SK-N-SH (cell line): ENCODE measurements at regions not wholly inside any gene's neighbourhood (a gene's known extent, or its start where the extent isn't known, plus 50 kb on each side); places are given as distances from the start of the nearest gene placed in this dataset.

Source experiments
- CTCF ChIA-PET: fragments of 300-600, 350-600 bp; formaldehyde crosslinking; extraction: SDS; loops from one replicate; lab custom pipeline; 2021; lab: Yijun Ruan, JAX
- POLR2A ChIA-PET: fragments of 350-600 bp; sonication (Branson Sonifier 250); formaldehyde crosslinking; extraction: SDS; loops from one replicate; lab custom pipeline; 2020; ENCODE audit warnings: antibody characterized with exemption, inconsistent platforms; lab: Yijun Ruan, JAX
- DNase-seq: peaks from one replicate; pipeline ENCODE4 v3.0.0; 2012
- H2AFZ ChIP-seq: fragments of 200-600 bp; sonication (generic); 2 replicates; pipeline ENCODE4 v1.8.1; 2016; ENCODE audit warnings: antibody characterized with exemption, mild to moderate bottlenecking, low read depth
- H3F3A ChIP-seq: fragments of 200-600 bp; sonication (generic); replicated peaks from 2 replicates; pipeline ENCODE3; 2016; ENCODE audit warnings: antibody characterized with exemption, mild to moderate bottlenecking; ENCODE audit not compliant: insufficient read depth
- H3K27ac ChIP-seq, 2 experiments: fragments of 200-500 bp in 1 of 2; fragments of 200-600 bp in 1 of 2; sonication (Bioruptor generic) in 1 of 2; sonication (generic), shearing (Covaris generic) in 1 of 2; 2 replicates each; pipeline versions ENCODE4 v1.5.1 to v1.6.1; 2014 to 2016; ENCODE audit warnings: low read depth in 2 of 2, inconsistent platforms in 1 of 2, low read length in 1 of 2, mild to moderate bottlenecking in 1 of 2, mixed read lengths in 1 of 2
- H3K27me3 ChIP-seq: fragments of 200-600 bp; sonication (generic), shearing (Covaris generic); 2 replicates; pipeline ENCODE4 v1.6.1; 2016; ENCODE audit warnings: mixed run types; ENCODE audit not compliant: insufficient read depth
- H3K36me3 ChIP-seq, 2 experiments: fragments of 200-500 bp in 1 of 2; fragments of 200-600 bp in 1 of 2; sonication (Bioruptor generic) in 1 of 2; sonication (generic) in 1 of 2; replicated peaks in 1 of 2; 2 replicates each; pipeline versions ENCODE3 to v1.5.1; 2014 to 2016; ENCODE audit warnings: low read length in 1 of 2, mild to moderate bottlenecking in 1 of 2; ENCODE audit not compliant: insufficient read depth in 2 of 2, control insufficient read depth in 1 of 2
- H3K4me1 ChIP-seq, 2 experiments: fragments of 200-500 bp in 1 of 2; fragments of 200-600 bp in 1 of 2; sonication (Bioruptor generic) in 1 of 2; sonication (generic), shearing (Covaris generic) in 1 of 2; 2 replicates each; pipeline versions ENCODE4 v1.5.1 to v1.6.1; 2014 to 2016; ENCODE audit warnings: low read depth in 1 of 2, low read length in 1 of 2, mixed run types in 1 of 2; ENCODE audit not compliant: insufficient read depth in 2 of 2, control insufficient read depth in 1 of 2
- H3K4me2 ChIP-seq: fragments of 200-600 bp; sonication (generic), shearing (Covaris generic); 2 replicates; pipeline ENCODE4 v1.6.1; 2017; ENCODE audit warnings: mixed run types
- H3K4me3 ChIP-seq, 2 experiments: fragments of 200-500 bp in 1 of 2; fragments of 200-600 bp in 1 of 2; sonication (Bioruptor generic) in 1 of 2; sonication (generic), shearing (Covaris generic) in 1 of 2; 2 replicates each; pipeline versions ENCODE4 v1.5.1 to v1.8.1; 2014 to 2016; ENCODE audit warnings: low read depth in 2 of 2, inconsistent platforms in 1 of 2, low read length in 1 of 2, mild to moderate bottlenecking in 1 of 2, mixed read lengths in 1 of 2, moderate library complexity in 1 of 2
- H3K79me2 ChIP-seq: fragments of 200-600 bp; sonication (generic); 2 replicates; pipeline ENCODE4 v1.8.1; 2017; ENCODE audit warnings: mild to moderate bottlenecking; ENCODE audit not compliant: insufficient read depth
- H3K9ac ChIP-seq: fragments of 200-600 bp; sonication (generic); 2 replicates; pipeline ENCODE4 v1.6.1; 2017; ENCODE audit warnings: mixed run types
- H3K9me2 ChIP-seq: fragments of 200-600 bp; sonication (generic); 2 replicates; pipeline ENCODE4 v1.6.1; 2017; ENCODE audit warnings: mixed run types
- H3K9me3 ChIP-seq: fragments of 200-600 bp; sonication (generic); 2 replicates; pipeline ENCODE4 v1.6.1; 2017; ENCODE audit warnings: mixed run types, mild to moderate bottlenecking, moderate library complexity
- H4K20me1 ChIP-seq: fragments of 200-600 bp; sonication (generic); 2 replicates; pipeline ENCODE4 v1.6.1; 2017; ENCODE audit warnings: mild to moderate bottlenecking, mixed run types; ENCODE audit not compliant: insufficient read depth
- CHD2 ChIP-seq: fragments of 150-350 bp; IDR thresholded peaks from 2 replicates; pipeline ENCODE4 v1.6.1; 2018; ENCODE audit warnings: low read length; ENCODE audit not compliant: partially characterized antibody
- EP300 ChIP-seq, 2 experiments: IDR thresholded peaks; 2 replicates each; pipeline versions ENCODE4 v1.4.0 to v1.6.1; 2012; ENCODE audit warnings: borderline replicate concordance in 1 of 2, low read depth in 1 of 2, low read length in 1 of 2
- EZH2phosphoT487 ChIP-seq: fragments of 200-600 bp; sonication (generic); IDR thresholded peaks from 2 replicates; pipeline ENCODE4 v1.6.1; 2017; ENCODE audit warnings: low read depth, mixed run types, mild to moderate bottlenecking, antibody characterized with exemption, moderate library complexity, borderline replicate concordance
- FOSL2 ChIP-seq: IDR thresholded peaks from 2 replicates; pipeline ENCODE4 v1.4.0; 2012; ENCODE audit warnings: low read depth, mild to moderate bottlenecking, moderate library complexity, borderline replicate concordance
- GABPA ChIP-seq: IDR thresholded peaks from 2 replicates; pipeline ENCODE4 v1.4.0; 2012; ENCODE audit warnings: low read depth, mild to moderate bottlenecking
- MEF2A ChIP-seq: IDR thresholded peaks from 2 replicates; pipeline ENCODE4 v1.4.0; 2012; ENCODE audit warnings: low read depth, borderline replicate concordance
- MXI1 ChIP-seq: IDR thresholded peaks from 2 replicates; pipeline ENCODE4 v1.6.1; 2012; ENCODE audit warnings: mild to moderate bottlenecking, low read depth, low read length, improper control_type of control experiment
- POLR2AphosphoS5 ChIP-seq: IDR thresholded peaks from 2 replicates; pipeline ENCODE4 v1.6.1; 2012; ENCODE audit warnings: low read depth, low read length
- SIN3A ChIP-seq: IDR thresholded peaks from 2 replicates; pipeline ENCODE4 v1.6.1; 2012; ENCODE audit warnings: low read depth, mild to moderate bottlenecking, low read length, moderate library complexity, borderline replicate concordance
- WGBS: methylation state at CpG from one replicate; pipeline ENCODE4 v1.1.6; 2017; ENCODE audit warnings: low lambda C conversion rate; 5-methylcytosine and 5-hydroxymethylcytosine counted together
- TF ChIP-seq, protein P1 (sequence below): IDR thresholded peaks from 2 replicates; pipeline ENCODE4; 2012
- TF ChIP-seq, protein P2 (sequence below): fragments of 150-350 bp; IDR thresholded peaks from 2 replicates; pipeline ENCODE4 v1.6.1; 2017; ENCODE audit warnings: antibody characterized with exemption, low read length, low read depth, borderline replicate concordance
- TF ChIP-seq, protein P3 (sequence below): IDR thresholded peaks from 2 replicates; pipeline ENCODE4 v1.6.1; 2012; ENCODE audit warnings: mild to moderate bottlenecking, low read depth, low read length, moderate library complexity

DNA sequence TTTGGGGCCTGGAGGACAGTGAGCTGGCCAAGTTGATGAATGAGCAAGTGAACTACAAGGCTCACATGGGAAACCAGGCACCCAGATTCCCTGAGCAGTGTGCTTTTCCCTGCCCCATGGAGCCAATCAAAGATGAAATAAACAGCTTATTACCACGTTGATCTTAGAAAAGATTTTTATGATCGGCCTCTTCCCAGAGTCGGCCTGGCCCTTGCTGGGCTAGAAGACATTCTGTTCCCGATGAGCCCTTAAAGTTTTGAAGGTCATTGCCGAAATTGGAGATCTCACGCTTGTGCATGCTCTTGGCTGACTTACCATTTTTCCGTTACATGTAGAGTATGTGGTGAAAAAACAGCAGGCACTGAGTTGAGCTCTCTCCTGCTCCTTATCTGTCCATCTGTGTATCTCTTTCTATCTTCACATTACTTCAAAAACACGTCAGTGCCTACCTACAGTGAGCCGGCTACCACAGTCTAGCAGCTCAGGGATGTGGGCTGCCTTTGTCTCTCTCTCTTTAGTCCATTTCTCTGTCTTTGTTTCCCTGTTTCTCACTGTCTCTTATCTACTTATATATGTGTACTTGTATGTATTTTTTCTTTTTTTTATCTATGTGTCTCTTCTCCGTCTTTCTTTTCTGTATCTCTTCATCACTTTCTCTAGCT, 248.8 kb upstream of the USP24 start:
- H3K36me3 ChIP-seq: no peaks in the 10 kb centered on the region
- no peaks in the 10 kb centered on the region for H3K27me3 ChIP-seq
- ChIA-PET POLR2A (no interaction called here), CTCF (interaction anchor here (0.9 to 1.1 kb wide), 2 partner anchors 15 to 90 kb away, joined by 4 read pairs; no protein-coding TSS in a partner anchor)
- 92% methylated on average over 10 of the region's 10 CpGs for WGBS
- no peaks in the 10 kb centered on the region for H4K20me1 ChIP-seq
- no peak for DNase-seq
- H3K4me3 ChIP-seq: no peak overlapping the region
- H3K9me3 ChIP-seq: no peaks in the 10 kb centered on the region; the same call in 1 of the 2 replicates
- no peak overlapping the region for H3K4me2 ChIP-seq
- no peak overlapping the region for H3K27ac ChIP-seq
- no peaks in the 10 kb centered on the region for H3F3A ChIP-seq
- H3K79me2 ChIP-seq: no peaks in the 10 kb centered on the region
- TF ChIP-seq GABPA (no peak), CHD2 (no peak), FOSL2 (no peak), SIN3A (no peak), EP300 (IDR thresholded peaks at IDR 0.05; ENCODE audit: borderline replicate concordance in 1 of 2, low read depth in 1 of 2, low read length in 1 of 2) (no peak), POLR2AphosphoS5 (no peak), MXI1 (no peak), EZH2phosphoT487 (no peak), MEF2A (no peak)
- TF ChIP-seq, protein P1, sequence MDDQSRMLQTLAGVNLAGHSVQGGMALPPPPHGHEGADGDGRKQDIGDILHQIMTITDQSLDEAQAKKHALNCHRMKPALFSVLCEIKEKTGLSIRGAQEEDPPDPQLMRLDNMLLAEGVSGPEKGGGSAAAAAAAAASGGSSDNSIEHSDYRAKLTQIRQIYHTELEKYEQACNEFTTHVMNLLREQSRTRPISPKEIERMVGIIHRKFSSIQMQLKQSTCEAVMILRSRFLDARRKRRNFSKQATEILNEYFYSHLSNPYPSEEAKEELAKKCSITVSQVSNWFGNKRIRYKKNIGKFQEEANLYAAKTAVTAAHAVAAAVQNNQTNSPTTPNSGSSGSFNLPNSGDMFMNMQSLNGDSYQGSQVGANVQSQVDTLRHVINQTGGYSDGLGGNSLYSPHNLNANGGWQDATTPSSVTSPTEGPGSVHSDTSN: no peak
- TF ChIP-seq, protein P2, sequence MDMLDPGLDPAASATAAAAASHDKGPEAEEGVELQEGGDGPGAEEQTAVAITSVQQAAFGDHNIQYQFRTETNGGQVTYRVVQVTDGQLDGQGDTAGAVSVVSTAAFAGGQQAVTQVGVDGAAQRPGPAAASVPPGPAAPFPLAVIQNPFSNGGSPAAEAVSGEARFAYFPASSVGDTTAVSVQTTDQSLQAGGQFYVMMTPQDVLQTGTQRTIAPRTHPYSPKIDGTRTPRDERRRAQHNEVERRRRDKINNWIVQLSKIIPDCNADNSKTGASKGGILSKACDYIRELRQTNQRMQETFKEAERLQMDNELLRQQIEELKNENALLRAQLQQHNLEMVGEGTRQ: no peak
- TF ChIP-seq, protein P3, sequence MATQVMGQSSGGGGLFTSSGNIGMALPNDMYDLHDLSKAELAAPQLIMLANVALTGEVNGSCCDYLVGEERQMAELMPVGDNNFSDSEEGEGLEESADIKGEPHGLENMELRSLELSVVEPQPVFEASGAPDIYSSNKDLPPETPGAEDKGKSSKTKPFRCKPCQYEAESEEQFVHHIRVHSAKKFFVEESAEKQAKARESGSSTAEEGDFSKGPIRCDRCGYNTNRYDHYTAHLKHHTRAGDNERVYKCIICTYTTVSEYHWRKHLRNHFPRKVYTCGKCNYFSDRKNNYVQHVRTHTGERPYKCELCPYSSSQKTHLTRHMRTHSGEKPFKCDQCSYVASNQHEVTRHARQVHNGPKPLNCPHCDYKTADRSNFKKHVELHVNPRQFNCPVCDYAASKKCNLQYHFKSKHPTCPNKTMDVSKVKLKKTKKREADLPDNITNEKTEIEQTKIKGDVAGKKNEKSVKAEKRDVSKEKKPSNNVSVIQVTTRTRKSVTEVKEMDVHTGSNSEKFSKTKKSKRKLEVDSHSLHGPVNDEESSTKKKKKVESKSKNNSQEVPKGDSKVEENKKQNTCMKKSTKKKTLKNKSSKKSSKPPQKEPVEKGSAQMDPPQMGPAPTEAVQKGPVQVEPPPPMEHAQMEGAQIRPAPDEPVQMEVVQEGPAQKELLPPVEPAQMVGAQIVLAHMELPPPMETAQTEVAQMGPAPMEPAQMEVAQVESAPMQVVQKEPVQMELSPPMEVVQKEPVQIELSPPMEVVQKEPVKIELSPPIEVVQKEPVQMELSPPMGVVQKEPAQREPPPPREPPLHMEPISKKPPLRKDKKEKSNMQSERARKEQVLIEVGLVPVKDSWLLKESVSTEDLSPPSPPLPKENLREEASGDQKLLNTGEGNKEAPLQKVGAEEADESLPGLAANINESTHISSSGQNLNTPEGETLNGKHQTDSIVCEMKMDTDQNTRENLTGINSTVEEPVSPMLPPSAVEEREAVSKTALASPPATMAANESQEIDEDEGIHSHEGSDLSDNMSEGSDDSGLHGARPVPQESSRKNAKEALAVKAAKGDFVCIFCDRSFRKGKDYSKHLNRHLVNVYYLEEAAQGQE: no peak
- TF ChIP-seq, all 33 proteins: peak for 0
- Histone ChIP-seq H3K9ac (no peak overlapping the region), H3K4me1 (peaks cover 0 to 13% of the 10 kb centered on the region in 2 experiments; a peak in 1 of 4 replicates), H3K9me2 (no peaks in the 10 kb centered on the region), H2AFZ (no peak overlapping the region)
